GM21528 (cell line): ENCODE measurements at regions not wholly inside any gene's neighbourhood (a gene's known extent, or its start where the extent isn't known, plus 50 kb on each side); places are given as distances from the start of the nearest gene placed in this dataset.

Experiments
- ATAC-seq: cut with Tn5 transposase; IDR thresholded peaks from one replicate; pipeline ENCODE4 v1.9.1; 2021; ENCODE audit warnings: mild to moderate bottlenecking, moderate library complexity; ENCODE audit not compliant: unreplicated experiment, low FRiP score

- ATAC-seq, result no peak
Observed at GRCh38 chr18:39647627-39648534, 2082.3 kb upstream of the CELF4 start.

- no peak for ATAC-seq
Observed at GRCh38 chr18:39638224-39638623, 2072.6 kb upstream of the CELF4 start.

GRCh38 chr18:39636931-39637330 lies 2071.3 kb upstream of the CELF4 start:
- no peak for ATAC-seq

- ATAC-seq, result no peak
Observed at GRCh38 chr18:39635966-39636365, 2070.4 kb upstream of the CELF4 start.

- no peak for ATAC-seq
Observed at GRCh38 chr18:39635192-39635591, 2069.6 kb upstream of the CELF4 start.

- ATAC-seq, result no peak
Observed at GRCh38 chr18:39627936-39628335, 2062.3 kb upstream of the CELF4 start.

GRCh38 chr18:39624961-39625360 lies 2059.4 kb upstream of the CELF4 start:
- no peak for ATAC-seq

- ATAC-seq, result no peak
Observed at GRCh38 chr18:39622431-39622830, 2056.8 kb upstream of the CELF4 start.

GRCh38 chr18:39620551-39621168 lies 2055.1 kb upstream of the CELF4 start:
- ATAC-seq, result no peak

GRCh38 chr18:39618265-39619003 lies 2052.8 kb upstream of the CELF4 start:
- ATAC-seq, result no peak

- no peak for ATAC-seq
Observed at GRCh38 chr18:39611381-39612100, 2045.9 kb upstream of the CELF4 start.

- ATAC-seq, result no peak
Observed at GRCh38 chr18:39607034-39607433, 2041.4 kb upstream of the CELF4 start.

- ATAC-seq, result no peak
Observed at GRCh38 chr18:39604836-39605235, 2039.2 kb upstream of the CELF4 start.

- no peak for ATAC-seq
Observed at GRCh38 chr18:39602131-39602530, 2036.5 kb upstream of the CELF4 start.

GRCh38 chr18:39600894-39601293 lies 2035.3 kb upstream of the CELF4 start:
- ATAC-seq, result no peak

- ATAC-seq, result no peak
Observed at GRCh38 chr18:39599251-39599650, 2033.7 kb upstream of the CELF4 start.

GRCh38 chr18:39596891-39597290 lies 2031.3 kb upstream of the CELF4 start:
- ATAC-seq, result no peak

GRCh38 chr18:39596221-39596620 lies 2030.6 kb upstream of the CELF4 start:
- no peak for ATAC-seq

GRCh38 chr18:39594206-39594605 lies 2028.6 kb upstream of the CELF4 start:
- no peak for ATAC-seq

GRCh38 chr18:39591649-39592048 lies 2026.1 kb upstream of the CELF4 start:
- ATAC-seq, result no peak

- ATAC-seq, result no peak
Observed at GRCh38 chr18:39589496-39589895, 2023.9 kb upstream of the CELF4 start.
